ENCODE measurements at regions not wholly inside any gene's neighbourhood (a gene's known extent, or its start where the extent isn't known, plus 50 kb on each side); places are given as distances from the start of the nearest gene placed in this dataset.

GRCh38 chr2:134107402-134107801, 146.5 kb upstream of the MGAT5 start:
- no peak for DNase-seq (ENCODE audit: extremely low read depth, insufficient read length)
- Histone ChIP-seq H3K27me3 (replicated peaks; ENCODE audit: control insufficient read depth, insufficient read depth, low read length) (no peaks in the 10 kb centered on the region), H3K4me3 (replicated peaks; ENCODE audit: low read depth, low read length) (no peak overlapping the region), H3K36me3 (ENCODE audit: control insufficient read depth, insufficient read depth, low read length) (no peaks in the 10 kb centered on the region)
- no peak for TF ChIP-seq CTCF (IDR thresholded peaks at IDR 0.05; ENCODE audit: insufficient read depth, low read length, poor library complexity, severe bottlenecking)

- TF ChIP-seq CTCF (IDR thresholded peaks at IDR 0.05; ENCODE audit: insufficient read depth, low read length, poor library complexity, severe bottlenecking): no peak
- DNase-seq (ENCODE audit: extremely low read depth, insufficient read length): no peak
- H3K4me3 ChIP-seq (replicated peaks; ENCODE audit: low read depth, low read length): no peak overlapping the region
- H3K27me3 ChIP-seq (replicated peaks; ENCODE audit: control insufficient read depth, insufficient read depth, low read length): no peaks in the 10 kb centered on the region
- no peaks in the 10 kb centered on the region for H3K36me3 ChIP-seq (ENCODE audit: control insufficient read depth, insufficient read depth, low read length)
Observed at GRCh38 chr2:134108113-134108512, 145.8 kb upstream of the MGAT5 start.

- no peak for DNase-seq (ENCODE audit: extremely low read depth, insufficient read length)
- H3K27me3 ChIP-seq (replicated peaks; ENCODE audit: control insufficient read depth, insufficient read depth, low read length): no peaks in the 10 kb centered on the region
- no peaks in the 10 kb centered on the region for H3K36me3 ChIP-seq (ENCODE audit: control insufficient read depth, insufficient read depth, low read length)
- H3K4me3 ChIP-seq (replicated peaks; ENCODE audit: low read depth, low read length): no peak overlapping the region
- no peak for TF ChIP-seq CTCF (IDR thresholded peaks at IDR 0.05; ENCODE audit: insufficient read depth, low read length, poor library complexity, severe bottlenecking)
Observed at GRCh38 chr2:134109246-134109645, 144.6 kb upstream of the MGAT5 start.

- H3K27me3 ChIP-seq (replicated peaks; ENCODE audit: control insufficient read depth, insufficient read depth, low read length): no peaks in the 10 kb centered on the region
- H3K36me3 ChIP-seq (ENCODE audit: control insufficient read depth, insufficient read depth, low read length): no peaks in the 10 kb centered on the region
- H3K4me3 ChIP-seq (replicated peaks; ENCODE audit: low read depth, low read length): no peak overlapping the region
- TF ChIP-seq CTCF (IDR thresholded peaks at IDR 0.05; ENCODE audit: insufficient read depth, low read length, poor library complexity, severe bottlenecking): no peak
- no peak for DNase-seq (ENCODE audit: extremely low read depth, insufficient read length)
Observed at GRCh38 chr2:134109725-134110124, 144.1 kb upstream of the MGAT5 start.

GRCh38 chr2:134110532-134110931, 143.3 kb upstream of the MGAT5 start:
- no peak for DNase-seq (ENCODE audit: extremely low read depth, insufficient read length)
- H3K36me3 ChIP-seq (ENCODE audit: control insufficient read depth, insufficient read depth, low read length): no peaks in the 10 kb centered on the region
- H3K27me3 ChIP-seq (replicated peaks; ENCODE audit: control insufficient read depth, insufficient read depth, low read length): no peaks in the 10 kb centered on the region
- no peak overlapping the region for H3K4me3 ChIP-seq (replicated peaks; ENCODE audit: low read depth, low read length)
- TF ChIP-seq CTCF (IDR thresholded peaks at IDR 0.05; ENCODE audit: insufficient read depth, low read length, poor library complexity, severe bottlenecking): no peak

GRCh38 chr2:134117676-134118075, 136.2 kb upstream of the MGAT5 start:
- no peak for TF ChIP-seq CTCF (IDR thresholded peaks at IDR 0.05; ENCODE audit: insufficient read depth, low read length, poor library complexity, severe bottlenecking)
- H3K36me3 ChIP-seq (ENCODE audit: control insufficient read depth, insufficient read depth, low read length): no peaks in the 10 kb centered on the region
- no peak overlapping the region for H3K4me3 ChIP-seq (replicated peaks; ENCODE audit: low read depth, low read length)
- no peak for DNase-seq (ENCODE audit: extremely low read depth, insufficient read length)
- H3K27me3 ChIP-seq (replicated peaks; ENCODE audit: control insufficient read depth, insufficient read depth, low read length): no peaks in the 10 kb centered on the region
